ENCODE measurements at regions not wholly inside any gene's neighbourhood (a gene's known extent, or its start where the extent isn't known, plus 50 kb on each side); places are given as distances from the start of the nearest gene placed in this dataset.

DNA sequence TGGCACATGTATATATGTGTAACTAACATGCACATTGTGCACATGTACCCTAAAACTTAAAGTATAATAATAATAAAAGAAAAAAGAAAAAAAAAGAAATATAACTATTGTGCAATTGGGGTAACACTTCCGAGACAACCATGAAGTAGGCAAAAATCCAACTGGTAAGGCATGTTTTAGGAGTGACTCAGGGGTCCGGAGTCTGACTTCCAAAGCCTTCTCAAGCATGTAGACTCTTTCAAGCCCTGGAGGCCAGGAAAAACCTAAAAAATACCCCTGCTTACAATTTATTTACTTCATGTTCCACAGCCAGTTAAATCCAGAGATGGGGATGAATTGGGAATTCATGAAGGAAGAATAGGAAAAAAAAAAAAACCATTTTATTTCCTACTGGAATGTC, 161.3 kb upstream of the PHACTR1 start:
- H3K27me3 Mint-ChIP-seq: peaks cover 3% of the 10 kb centered on the region
- no peak overlapping the region for H3K27ac Mint-ChIP-seq
- CTCF ChIA-PET: no interaction called here
- H3K36me3 Mint-ChIP-seq: no peaks in the 10 kb centered on the region
- intact Hi-C loops (cut with micrococcal nuclease): no loop called here
- H3K9me3 Mint-ChIP-seq: peaks cover 8% of the 10 kb centered on the region
- no peaks in the 10 kb centered on the region for H3K4me1 Mint-ChIP-seq (ENCODE audit: low read depth)
- POLR2A ChIA-PET: no interaction called here
- no peak for DNase-seq
- no peak overlapping the region for H3K4me3 Mint-ChIP-seq

DNA sequence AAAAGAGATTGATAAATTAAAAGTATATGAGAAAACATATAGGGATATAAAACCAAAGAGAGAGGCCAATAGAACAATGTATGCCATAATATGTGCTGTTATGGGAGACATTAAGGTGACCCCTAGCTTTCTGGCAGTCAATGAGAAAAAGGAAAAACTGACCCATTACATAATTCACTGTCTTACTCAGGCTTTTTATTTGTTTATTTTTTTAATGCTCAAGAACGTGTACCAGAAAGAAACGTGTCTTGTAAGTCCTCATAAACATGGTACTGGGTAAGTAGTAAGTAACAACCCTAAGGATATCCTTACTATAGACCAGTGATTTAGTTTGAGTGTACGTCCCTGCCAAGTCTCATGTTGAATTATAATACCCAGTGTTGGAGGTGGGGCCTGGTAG, 160.8 kb upstream of the PHACTR1 start:
- H3K27ac Mint-ChIP-seq: no peak overlapping the region
- DNase-seq: no peak
- no peaks in the 10 kb centered on the region for H3K4me1 Mint-ChIP-seq (ENCODE audit: low read depth)
- POLR2A ChIA-PET: no interaction called here
- H3K36me3 Mint-ChIP-seq: no peaks in the 10 kb centered on the region
- H3K9me3 Mint-ChIP-seq: peaks cover 8% of the 10 kb centered on the region
- H3K27me3 Mint-ChIP-seq: peaks cover 3% of the 10 kb centered on the region
- H3K4me3 Mint-ChIP-seq: no peak overlapping the region
- CTCF ChIA-PET: no interaction called here
- intact Hi-C loops (cut with micrococcal nuclease): no loop called here

DNA sequence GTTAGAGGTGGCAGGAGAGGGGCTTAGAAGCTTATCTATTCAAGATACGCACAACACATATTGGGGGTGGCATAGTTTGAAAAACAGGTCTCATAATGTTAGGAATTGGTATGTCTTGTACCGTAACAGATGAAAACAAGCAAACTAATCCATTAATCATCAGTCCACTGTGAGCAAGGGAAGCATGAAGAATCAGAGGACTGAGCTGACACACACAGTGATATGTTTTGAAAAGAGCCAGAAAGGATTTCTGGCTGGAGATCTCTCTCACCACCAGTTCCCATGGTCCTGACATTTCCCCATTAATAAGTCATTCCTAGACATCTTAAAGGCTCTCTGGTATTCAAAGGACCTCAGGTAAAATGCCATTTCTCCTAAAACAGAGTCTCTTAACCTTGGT, 158.8 kb upstream of the PHACTR1 start:
- intact Hi-C loops (cut with micrococcal nuclease): no loop called here
- Mint-ChIP-seq H3K27ac (no peak overlapping the region), H3K4me1 (ENCODE audit: low read depth) (no peaks in the 10 kb centered on the region), H3K4me3 (no peak overlapping the region), H3K27me3 (peaks cover 3% of the 10 kb centered on the region), H3K9me3 (peaks cover 12% of the 10 kb centered on the region), H3K36me3 (no peaks in the 10 kb centered on the region)
- POLR2A ChIA-PET: no interaction called here
- DNase-seq: no peak
- CTCF ChIA-PET: no interaction called here

DNA sequence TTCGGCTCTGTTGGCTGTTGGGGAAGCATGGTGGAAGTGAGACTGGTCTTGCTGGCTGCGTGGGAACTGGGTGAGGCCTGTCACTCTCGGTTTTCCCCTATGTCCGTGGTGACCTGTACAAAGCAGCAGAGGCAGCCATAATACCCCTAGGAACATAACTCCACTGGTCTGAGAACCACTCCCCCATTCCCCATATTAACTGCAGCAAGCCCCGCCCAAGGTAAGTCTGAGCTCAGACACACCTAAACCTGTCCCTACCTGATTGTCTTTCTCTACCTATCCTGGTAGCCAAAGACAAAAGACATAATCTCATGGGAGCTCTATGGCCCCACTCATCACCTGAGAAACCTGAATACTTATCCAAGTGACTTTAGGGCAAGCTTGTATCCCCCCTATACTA, 156.3 kb upstream of the PHACTR1 start:
- Mint-ChIP-seq H3K27me3 (peaks cover 3% of the 10 kb centered on the region), H3K36me3 (no peaks in the 10 kb centered on the region), H3K27ac (no peak overlapping the region), H3K4me1 (ENCODE audit: low read depth) (no peaks in the 10 kb centered on the region), H3K9me3 (peaks cover 10% of the 10 kb centered on the region), H3K4me3 (no peak overlapping the region)
- no peak for DNase-seq
- intact Hi-C loops (cut with micrococcal nuclease): no loop called here
- ChIA-PET POLR2A (no interaction called here), CTCF (no interaction called here)

DNA sequence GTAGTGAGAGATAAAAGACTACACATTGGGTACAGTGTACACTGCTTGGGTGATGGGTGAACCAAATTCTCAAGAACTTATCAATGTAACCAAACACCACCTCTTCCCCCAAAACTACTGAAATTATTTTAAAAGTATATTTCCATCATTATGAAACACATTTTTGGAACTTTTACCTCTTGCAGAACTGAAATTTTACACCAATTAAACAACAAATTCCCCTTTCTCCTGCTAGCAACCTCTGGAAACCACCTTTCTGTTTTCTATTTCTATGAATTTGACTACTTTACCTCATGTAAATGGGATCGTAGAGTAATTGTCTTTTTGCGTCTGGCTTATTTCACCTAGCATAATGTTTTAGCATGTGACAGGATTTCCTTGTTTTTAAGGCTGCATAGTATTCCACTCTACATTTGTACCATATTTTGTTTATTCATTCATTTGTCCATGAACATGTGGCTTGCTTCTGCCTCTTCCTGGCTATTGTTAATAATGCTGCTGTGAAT, 149.9 kb upstream of the PHACTR1 start:
- CTCF ChIA-PET: no interaction called here
- peaks cover 3% of the 10 kb centered on the region for H3K27me3 Mint-ChIP-seq
- no peaks in the 10 kb centered on the region for H3K4me1 Mint-ChIP-seq (ENCODE audit: low read depth)
- DNase-seq: no peak
- no peaks in the 10 kb centered on the region for H3K36me3 Mint-ChIP-seq
- POLR2A ChIA-PET: no interaction called here
- intact Hi-C loops (cut with micrococcal nuclease): no loop called here
- H3K4me3 Mint-ChIP-seq: no peak overlapping the region
- no peak overlapping the region for H3K27ac Mint-ChIP-seq
- peaks cover 1% of the 10 kb centered on the region for H3K9me3 Mint-ChIP-seq

DNA sequence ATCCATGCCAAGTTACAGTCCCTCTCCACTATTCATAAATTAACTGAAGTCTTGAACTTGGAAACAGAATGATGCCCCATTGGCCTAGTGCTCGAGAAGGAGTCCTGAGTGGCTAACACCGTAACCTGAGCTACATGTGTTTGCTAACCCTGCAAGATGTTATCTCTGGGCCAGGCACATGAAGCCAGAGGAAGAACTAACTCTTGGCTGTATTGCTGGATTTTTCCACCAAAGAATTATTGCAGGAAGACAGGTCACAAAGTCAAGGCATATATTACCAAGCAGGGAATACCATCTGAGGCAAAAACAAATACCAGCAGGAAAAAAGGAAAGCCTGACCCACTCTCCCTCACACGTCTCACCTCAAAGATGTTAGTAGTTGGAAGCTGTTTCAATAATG, 148.9 kb upstream of the PHACTR1 start:
- no peak for DNase-seq
- Mint-ChIP-seq H3K27me3 (peaks cover 3% of the 10 kb centered on the region), H3K27ac (no peak overlapping the region), H3K9me3 (no peaks in the 10 kb centered on the region), H3K36me3 (no peaks in the 10 kb centered on the region), H3K4me3 (no peak overlapping the region), H3K4me1 (ENCODE audit: low read depth) (no peaks in the 10 kb centered on the region)
- intact Hi-C loops (cut with micrococcal nuclease): no loop called here
- POLR2A ChIA-PET: no interaction called here
- CTCF ChIA-PET: no interaction called here

DNA sequence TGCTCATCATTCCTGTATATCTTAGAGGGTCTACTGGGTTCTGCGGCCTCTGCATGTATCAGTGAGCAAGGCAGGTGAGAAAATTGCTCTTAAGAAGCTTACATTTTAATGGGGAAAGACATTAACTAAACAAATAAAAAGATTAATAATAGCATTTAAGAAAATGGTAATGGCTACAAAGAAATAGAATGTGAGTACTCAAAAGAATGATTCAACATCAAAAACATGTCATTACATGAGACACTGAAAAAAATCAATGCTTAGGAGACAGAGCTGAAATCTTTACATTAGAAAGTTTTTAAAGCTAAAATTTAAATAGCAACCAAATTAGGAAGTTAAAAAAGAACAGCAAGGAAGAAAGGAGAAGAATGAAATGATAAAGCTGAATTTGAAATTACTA, 146.9 kb upstream of the PHACTR1 start:
- CTCF ChIA-PET: interaction anchor here (0.7 kb wide), 1 partner anchor 72 kb away, joined by 3 read pairs; no protein-coding TSS in a partner anchor
- no peaks in the 10 kb centered on the region for H3K36me3 Mint-ChIP-seq
- intact Hi-C loops (cut with micrococcal nuclease): no loop called here
- no peaks in the 10 kb centered on the region for H3K4me1 Mint-ChIP-seq (ENCODE audit: low read depth)
- H3K27me3 Mint-ChIP-seq: peaks cover 3% of the 10 kb centered on the region
- POLR2A ChIA-PET: no interaction called here
- no peak for DNase-seq
- H3K9me3 Mint-ChIP-seq: no peaks in the 10 kb centered on the region
- H3K27ac Mint-ChIP-seq: no peak overlapping the region
- H3K4me3 Mint-ChIP-seq: no peak overlapping the region

DNA sequence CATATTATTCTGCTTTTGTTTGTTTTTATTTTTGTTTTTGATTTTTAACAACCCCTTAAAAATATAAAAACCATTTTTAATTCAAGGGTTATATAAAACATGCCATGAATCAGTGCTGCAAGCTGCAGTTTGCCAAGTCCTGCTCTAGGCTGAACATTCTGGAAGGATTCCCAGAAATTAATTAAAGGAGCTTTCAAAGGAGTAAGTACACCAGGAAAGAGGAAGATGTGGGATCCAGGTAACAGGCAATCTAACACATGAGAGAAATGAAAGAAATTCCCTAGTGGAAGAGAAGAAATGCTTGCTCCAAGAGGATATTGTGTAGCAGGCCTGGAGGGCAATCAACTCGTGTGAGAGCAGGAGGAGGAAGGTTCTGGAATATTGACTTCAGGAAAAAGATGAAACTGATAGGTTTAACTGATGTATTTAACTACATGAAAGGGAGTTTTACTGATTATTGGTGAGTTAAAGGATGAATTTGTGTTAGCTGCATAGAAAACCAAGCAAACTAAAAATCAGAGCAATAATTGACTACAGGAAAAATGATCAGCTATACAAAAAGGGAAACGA, 146.0 kb upstream of the PHACTR1 start:
- H3K27ac Mint-ChIP-seq: no peak overlapping the region
- peaks cover 2% of the 10 kb centered on the region for H3K27me3 Mint-ChIP-seq
- DNase-seq: no peak
- CTCF ChIA-PET: interaction anchor here (0.6 to 1.3 kb wide), 2 partner anchors 35 to 141 kb away, joined by 3 read pairs; no protein-coding TSS in a partner anchor
- no peaks in the 10 kb centered on the region for H3K4me1 Mint-ChIP-seq (ENCODE audit: low read depth)
- no peaks in the 10 kb centered on the region for H3K36me3 Mint-ChIP-seq
- intact Hi-C loops (cut with micrococcal nuclease): no loop called here
- no peaks in the 10 kb centered on the region for H3K9me3 Mint-ChIP-seq
- H3K4me3 Mint-ChIP-seq: no peak overlapping the region
- POLR2A ChIA-PET: no interaction called here

DNA sequence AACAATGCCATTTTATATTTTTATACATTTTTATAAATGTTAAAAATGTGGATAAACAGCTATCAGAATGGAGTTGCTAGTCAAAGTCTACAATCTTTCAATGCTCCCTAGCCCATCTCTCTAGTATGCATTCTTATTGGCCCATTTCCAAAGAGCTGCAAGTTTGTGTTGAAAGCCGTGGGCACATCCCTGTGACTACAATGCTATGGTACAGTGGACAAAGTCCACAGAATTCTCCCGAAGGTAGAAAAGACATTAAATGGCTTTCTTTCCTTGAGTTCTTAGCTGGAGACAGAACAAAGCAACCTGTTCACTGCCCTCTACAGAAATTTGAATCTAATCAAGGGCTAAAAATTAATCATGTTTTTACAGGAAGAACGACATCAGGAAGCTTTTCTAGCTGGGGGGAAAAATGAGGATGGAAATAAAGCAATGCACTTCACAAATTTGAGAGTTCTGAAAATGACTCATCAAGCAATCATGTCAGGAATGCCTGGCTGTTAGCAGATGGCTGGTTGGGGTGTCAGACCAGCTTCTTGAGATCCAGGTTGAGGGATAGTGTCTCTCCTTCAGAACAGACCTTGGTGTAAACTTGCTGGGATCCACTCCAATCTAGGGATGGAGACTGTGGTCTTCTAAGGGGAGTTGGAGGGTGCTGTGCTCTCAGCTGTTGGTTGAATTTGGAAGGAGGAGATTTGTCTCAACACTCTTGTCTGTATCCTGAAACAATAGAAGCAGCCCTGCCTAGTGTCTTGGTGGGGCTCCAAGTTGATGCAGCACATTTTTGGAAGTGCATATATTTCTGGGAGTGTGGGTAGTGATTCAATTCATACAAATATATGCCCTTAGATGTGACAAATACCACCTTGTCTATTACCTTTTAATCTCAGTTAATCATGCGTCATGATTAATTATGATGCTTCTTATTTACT, 143.4 kb upstream of the PHACTR1 start:
- DNase-seq: no peak
- intact Hi-C loops (cut with micrococcal nuclease): no loop called here
- ChIA-PET CTCF (no interaction called here), POLR2A (no interaction called here)
- H3K36me3 Mint-ChIP-seq: no peaks in the 10 kb centered on the region
- H3K27me3 Mint-ChIP-seq: no peaks in the 10 kb centered on the region
- no peak overlapping the region for H3K27ac Mint-ChIP-seq
- no peak overlapping the region for H3K4me3 Mint-ChIP-seq
- H3K4me1 Mint-ChIP-seq (ENCODE audit: low read depth): no peaks in the 10 kb centered on the region
- no peaks in the 10 kb centered on the region for H3K9me3 Mint-ChIP-seq

DNA sequence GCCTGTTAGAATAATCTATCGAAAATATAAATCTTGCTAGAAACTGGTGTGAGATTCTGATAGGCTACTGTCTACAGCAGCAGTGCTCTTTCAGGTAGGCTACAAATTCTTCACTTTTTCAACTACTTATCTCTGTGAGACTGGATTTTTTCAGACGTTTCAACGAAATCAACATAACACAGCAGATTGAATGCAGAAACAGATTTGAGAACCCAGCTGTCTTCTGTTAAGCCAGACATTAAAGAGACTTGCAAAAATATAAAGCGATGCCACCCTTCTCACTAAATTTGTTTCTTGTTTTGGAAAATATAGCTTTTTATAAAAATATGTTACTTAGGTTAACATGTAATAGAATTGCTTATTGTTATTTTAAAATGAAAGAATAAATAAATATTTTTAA, 140.6 kb upstream of the PHACTR1 start:
- ChIA-PET CTCF (no interaction called here), POLR2A (no interaction called here)
- H3K27ac Mint-ChIP-seq: no peak overlapping the region
- H3K36me3 Mint-ChIP-seq: no peaks in the 10 kb centered on the region
- H3K4me3 Mint-ChIP-seq: no peak overlapping the region
- no peaks in the 10 kb centered on the region for H3K9me3 Mint-ChIP-seq
- DNase-seq: no peak
- no peaks in the 10 kb centered on the region for H3K4me1 Mint-ChIP-seq (ENCODE audit: low read depth)
- intact Hi-C loops (cut with micrococcal nuclease): no loop called here
- no peaks in the 10 kb centered on the region for H3K27me3 Mint-ChIP-seq

DNA sequence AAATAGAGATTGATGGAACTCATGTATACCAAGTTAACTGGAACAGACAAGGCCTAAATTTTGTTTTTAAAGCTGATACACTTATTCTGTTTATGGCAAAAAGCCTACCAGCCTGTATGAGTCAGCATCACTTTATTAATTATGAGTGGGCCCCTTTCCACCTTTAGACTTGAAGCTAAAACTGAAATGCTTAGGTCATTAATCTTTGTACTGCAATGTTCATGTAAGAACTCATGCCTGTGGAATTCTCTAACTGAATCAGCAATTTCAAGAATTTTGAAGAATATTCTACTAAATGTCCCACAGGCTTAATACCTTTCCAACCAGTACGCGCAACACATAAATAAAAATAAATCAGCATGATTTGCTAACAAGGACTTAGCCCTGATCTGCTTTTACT, 140.2 kb upstream of the PHACTR1 start:
- Mint-ChIP-seq H3K9me3 (no peaks in the 10 kb centered on the region), H3K36me3 (no peaks in the 10 kb centered on the region), H3K4me3 (no peak overlapping the region), H3K27me3 (no peaks in the 10 kb centered on the region), H3K4me1 (ENCODE audit: low read depth) (no peaks in the 10 kb centered on the region), H3K27ac (no peak overlapping the region)
- ChIA-PET POLR2A (no interaction called here), CTCF (no interaction called here)
- no peak for DNase-seq
- intact Hi-C loops (cut with micrococcal nuclease): no loop called here

DNA sequence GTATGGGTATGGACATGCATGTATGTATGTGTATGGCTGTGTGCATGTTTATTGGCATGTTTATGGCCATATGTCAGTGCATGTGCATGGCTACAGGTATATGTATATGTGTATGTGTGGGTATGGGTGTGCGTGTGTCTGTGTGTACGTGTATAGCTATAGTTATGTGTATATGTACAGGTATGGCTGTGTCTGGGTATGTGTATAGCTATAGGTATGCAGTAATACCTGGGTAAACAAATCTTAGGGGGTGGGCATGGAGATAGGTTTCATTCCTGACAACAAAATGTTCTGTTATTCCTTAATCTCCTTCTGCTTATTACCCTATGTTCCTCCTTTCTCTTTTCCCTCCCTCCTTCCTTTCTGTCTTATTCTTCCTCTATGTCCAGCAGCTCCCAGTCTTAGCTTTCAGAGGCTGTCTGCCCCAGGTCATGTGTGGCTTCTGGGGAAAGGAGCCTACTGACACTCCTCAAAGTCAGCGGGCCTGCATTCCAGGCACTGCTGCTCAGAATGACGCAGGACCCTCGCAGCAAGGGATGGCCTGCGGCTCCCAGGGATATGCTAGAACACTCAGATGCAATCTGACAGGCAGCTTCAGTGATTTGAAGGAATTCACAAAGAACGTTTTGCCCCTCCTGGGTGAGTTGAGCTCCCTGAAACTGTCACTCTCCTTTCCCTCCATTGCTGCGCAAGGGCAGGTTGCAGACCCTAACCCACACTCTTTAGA, 139.3 kb upstream of the PHACTR1 start:
- Mint-ChIP-seq H3K4me1 (ENCODE audit: low read depth) (no peaks in the 10 kb centered on the region), H3K27ac (no peak overlapping the region), H3K27me3 (peaks cover under 1% of the 10 kb centered on the region), H3K9me3 (no peaks in the 10 kb centered on the region), H3K4me3 (no peak overlapping the region), H3K36me3 (no peaks in the 10 kb centered on the region)
- POLR2A ChIA-PET: no interaction called here
- CTCF ChIA-PET: no interaction called here
- DNase-seq: no peak
- intact Hi-C loops (cut with micrococcal nuclease): no loop called here
